IMR-90 (cell line): ENCODE measurements at regions not wholly inside any gene's neighbourhood (a gene's known extent, or its start where the extent isn't known, plus 50 kb on each side); places are given as distances from the start of the nearest gene placed in this dataset.

ENCODE experiments used
- CTCF ChIP-seq: conservative IDR thresholded peaks from 2 replicates; pipeline ENCODE4 v1.5.1; 2012; ENCODE audit warnings: mild to moderate bottlenecking, low read depth, low read length, improper control_type of control experiment
- FOS ChIP-seq: fragments of 150-350 bp; IDR thresholded peaks from 2 replicates; pipeline ENCODE4 v1.6.1; 2016; ENCODE audit warnings: low read depth, low read length
- MAZ ChIP-seq: IDR thresholded peaks from 2 replicates; pipeline ENCODE4 v1.6.1; 2012; ENCODE audit warnings: low read depth, mild to moderate bottlenecking, low read length, improper control_type of control experiment, moderate library complexity, borderline replicate concordance
- POLR2A ChIP-seq: IDR thresholded peaks from 2 replicates; pipeline ENCODE4 v1.6.1; 2012; ENCODE audit warnings: mild to moderate bottlenecking, low read depth, low read length
- RCOR1 ChIP-seq: IDR thresholded peaks from 2 replicates; pipeline ENCODE4 v1.6.1; 2012; ENCODE audit warnings: mild to moderate bottlenecking, low read length, improper control_type of control experiment; ENCODE audit not compliant: insufficient replicate concordance

GRCh38 chr11:15629690-15630321, 515.1 kb downstream of the INSC start:
- TF ChIP-seq CTCF (peak; percentile 36; the same call in 1 of the 2 replicates), MAZ (no peak), POLR2A (no peak), RCOR1 (no peak), FOS (no peak)
